ENCODE measurements at regions not wholly inside any gene's neighbourhood (a gene's known extent, or its start where the extent isn't known, plus 50 kb on each side); places are given as distances from the start of the nearest gene placed in this dataset.

DNA sequence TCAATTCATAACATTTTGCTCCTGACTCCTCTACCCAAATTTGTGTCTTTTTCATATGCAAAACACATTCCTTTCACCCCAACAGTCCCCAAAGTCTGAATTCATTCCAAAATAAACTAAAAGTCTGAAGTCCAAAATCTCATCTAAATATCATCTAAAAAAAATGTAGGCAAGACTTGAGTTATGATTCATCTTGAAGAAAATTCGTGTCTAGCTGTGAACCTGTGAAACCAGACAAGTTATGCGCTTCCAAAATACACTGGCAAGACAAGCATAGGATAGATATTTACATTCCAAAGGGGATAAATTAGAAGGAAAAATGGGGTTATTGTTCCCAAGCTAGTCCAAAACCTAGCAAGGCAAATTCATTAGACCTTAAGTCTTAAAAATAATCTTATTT is 1302.0 kb upstream of the GBE1 start:
- no peak overlapping the region for H3K27ac ChIP-seq
- ChIA-PET POLR2A (ENCODE audit: low non-redundant PET) (no interaction called here), CTCF (no interaction called here)
- no peak for DNase-seq (ENCODE audit: low spot score)
- TF ChIP-seq, protein P1, sequence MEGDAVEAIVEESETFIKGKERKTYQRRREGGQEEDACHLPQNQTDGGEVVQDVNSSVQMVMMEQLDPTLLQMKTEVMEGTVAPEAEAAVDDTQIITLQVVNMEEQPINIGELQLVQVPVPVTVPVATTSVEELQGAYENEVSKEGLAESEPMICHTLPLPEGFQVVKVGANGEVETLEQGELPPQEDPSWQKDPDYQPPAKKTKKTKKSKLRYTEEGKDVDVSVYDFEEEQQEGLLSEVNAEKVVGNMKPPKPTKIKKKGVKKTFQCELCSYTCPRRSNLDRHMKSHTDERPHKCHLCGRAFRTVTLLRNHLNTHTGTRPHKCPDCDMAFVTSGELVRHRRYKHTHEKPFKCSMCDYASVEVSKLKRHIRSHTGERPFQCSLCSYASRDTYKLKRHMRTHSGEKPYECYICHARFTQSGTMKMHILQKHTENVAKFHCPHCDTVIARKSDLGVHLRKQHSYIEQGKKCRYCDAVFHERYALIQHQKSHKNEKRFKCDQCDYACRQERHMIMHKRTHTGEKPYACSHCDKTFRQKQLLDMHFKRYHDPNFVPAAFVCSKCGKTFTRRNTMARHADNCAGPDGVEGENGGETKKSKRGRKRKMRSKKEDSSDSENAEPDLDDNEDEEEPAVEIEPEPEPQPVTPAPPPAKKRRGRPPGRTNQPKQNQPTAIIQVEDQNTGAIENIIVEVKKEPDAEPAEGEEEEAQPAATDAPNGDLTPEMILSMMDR (conservative IDR thresholded peaks at IDR 0.05; ENCODE audit: low read depth) = no peak

DNA sequence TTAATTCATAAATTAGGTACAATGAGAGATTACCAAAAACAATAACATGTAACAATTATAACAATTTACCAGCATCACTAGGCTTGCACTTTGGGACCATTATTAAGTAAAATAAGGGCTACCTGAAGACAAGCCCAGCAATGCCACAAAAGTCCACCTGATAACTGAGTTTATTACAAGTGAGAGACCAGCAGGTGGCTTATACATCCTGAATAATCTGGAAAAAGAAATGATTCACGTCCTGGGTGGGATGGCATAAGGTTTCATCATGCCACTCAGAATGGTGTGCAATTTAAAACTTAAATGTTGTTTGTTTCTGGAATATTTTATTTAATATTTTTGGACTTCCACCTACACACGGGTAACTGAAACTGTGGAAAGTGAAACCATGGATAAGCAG is 1287.1 kb upstream of the GBE1 start:
- POLR2A ChIA-PET (ENCODE audit: low non-redundant PET) = no interaction called here
- TF ChIP-seq, protein P1 (conservative IDR thresholded peaks at IDR 0.05; ENCODE audit: low read depth) = no peak
- H3K27ac ChIP-seq = no peak overlapping the region
- no peak for DNase-seq (ENCODE audit: low spot score)
- CTCF ChIA-PET = no interaction called here

DNA sequence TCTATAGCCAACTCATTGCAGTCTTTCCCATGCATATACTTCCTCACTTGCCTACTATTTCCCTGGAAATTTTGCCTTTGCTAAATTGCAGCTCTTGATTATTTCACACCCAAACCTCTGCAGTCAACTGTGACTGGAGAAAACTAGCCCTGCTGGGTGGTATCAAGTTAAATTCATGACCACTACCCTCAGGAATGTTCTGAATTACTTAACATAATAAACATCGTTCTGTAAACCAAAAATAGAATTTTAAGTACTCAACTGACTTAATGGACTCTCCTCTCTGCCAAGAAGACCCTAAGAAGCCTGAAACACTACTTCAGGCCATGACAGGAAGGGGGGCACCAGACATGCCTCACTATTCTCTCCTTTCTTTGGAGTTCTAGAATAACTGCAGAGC is 1278.0 kb upstream of the GBE1 start:
- CTCF ChIA-PET = no interaction called here
- H3K27ac ChIP-seq = no peak overlapping the region
- no peak for DNase-seq (ENCODE audit: low spot score)
- POLR2A ChIA-PET (ENCODE audit: low non-redundant PET) = no interaction called here
- TF ChIP-seq, protein P1 (conservative IDR thresholded peaks at IDR 0.05; ENCODE audit: low read depth) = no peak

DNA sequence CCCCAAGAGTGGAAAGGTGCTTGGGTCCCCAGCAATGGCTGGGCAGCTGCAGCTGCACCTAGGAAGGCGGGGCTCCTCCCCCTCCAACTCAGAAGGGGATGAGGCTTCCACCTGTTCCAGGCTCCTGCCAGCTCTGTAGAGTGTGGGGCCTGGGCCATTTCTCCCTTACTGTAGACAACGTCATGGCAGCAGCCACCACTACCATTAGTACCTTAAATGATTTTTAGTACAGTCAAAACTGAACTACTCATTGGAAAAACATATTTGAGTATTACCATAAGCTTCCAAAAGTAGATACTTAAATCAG is 1274.2 kb upstream of the GBE1 start:
- no peak overlapping the region for H3K27ac ChIP-seq
- ChIA-PET POLR2A (ENCODE audit: low non-redundant PET) (no interaction called here), CTCF (no interaction called here)
- TF ChIP-seq, protein P1 (conservative IDR thresholded peaks at IDR 0.05; ENCODE audit: low read depth) = no peak
- no peak for DNase-seq (ENCODE audit: low spot score)

DNA sequence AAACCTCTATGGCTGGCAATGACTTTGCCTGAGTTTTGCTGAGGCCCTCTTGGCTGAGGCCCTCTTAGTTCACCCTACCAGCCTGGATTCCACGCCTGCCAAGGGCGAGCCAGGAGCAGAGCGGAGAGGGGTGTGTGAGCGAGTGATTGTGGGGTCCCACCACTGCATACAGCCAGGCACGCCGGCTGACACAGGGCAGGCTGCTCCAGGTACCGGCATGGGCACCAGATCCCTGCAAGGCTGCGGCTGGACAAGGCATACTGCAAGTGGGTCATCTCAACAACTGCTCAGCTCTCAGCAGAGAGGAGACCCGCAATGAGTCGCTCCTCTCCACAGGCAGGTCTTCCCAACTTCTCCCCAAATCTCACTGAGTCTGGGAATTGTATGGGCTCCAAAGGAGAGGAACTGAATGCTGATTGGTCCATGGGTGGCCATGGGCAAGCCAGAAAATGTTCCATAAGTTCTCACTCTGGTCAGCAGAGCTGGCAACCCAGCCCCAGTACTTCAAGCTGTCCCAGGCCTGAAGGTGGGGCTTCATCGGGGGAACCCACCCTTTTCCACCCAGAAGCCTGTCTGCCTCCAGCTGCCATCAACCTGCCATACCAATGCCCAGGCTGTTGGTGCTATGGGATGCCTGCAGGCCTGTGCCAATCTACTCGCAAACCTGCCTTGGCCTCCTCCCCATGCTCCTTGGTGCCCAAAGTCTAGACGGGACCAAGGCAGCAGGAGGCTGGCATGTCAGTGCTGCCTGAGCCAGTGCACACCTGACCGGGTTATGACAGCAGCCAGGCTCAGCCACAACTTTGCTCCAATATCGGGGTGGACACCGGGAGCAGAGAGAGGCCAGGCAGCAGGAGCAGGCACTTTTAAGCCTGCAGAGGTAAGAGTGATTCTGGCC is 1273.6 kb upstream of the GBE1 start:
- no peak for DNase-seq (ENCODE audit: low spot score)
- CTCF ChIA-PET = interaction anchor here (0.6 kb wide), 1 partner anchor 234 kb away, joined by 3 read pairs; no protein-coding TSS in a partner anchor
- no peak overlapping the region for H3K27ac ChIP-seq
- TF ChIP-seq, protein P1 (conservative IDR thresholded peaks at IDR 0.05; ENCODE audit: low read depth) = no peak
- POLR2A ChIA-PET (ENCODE audit: low non-redundant PET) = no interaction called here

DNA sequence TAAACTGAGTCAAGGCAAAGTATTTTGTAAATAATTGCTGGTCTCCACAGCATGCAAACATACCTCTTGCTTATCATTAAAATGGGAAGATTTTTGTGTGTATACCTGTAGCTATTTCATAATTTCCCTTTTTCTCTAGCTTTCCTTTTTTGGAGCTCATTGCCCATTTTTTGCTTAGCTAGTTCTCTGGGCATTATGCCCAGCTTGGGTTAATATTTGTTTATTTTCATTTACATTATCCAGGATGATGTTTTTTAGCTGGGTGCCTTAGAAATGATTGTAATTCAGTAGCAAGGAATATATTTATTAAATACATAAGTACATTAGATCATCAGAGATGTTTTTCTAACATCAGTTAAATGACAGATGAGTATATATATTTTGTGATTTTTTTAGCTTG is 1271.7 kb upstream of the GBE1 start:
- H3K27ac ChIP-seq = no peak overlapping the region
- ChIA-PET POLR2A (ENCODE audit: low non-redundant PET) (no interaction called here), CTCF (no interaction called here)
- DNase-seq (ENCODE audit: low spot score) = no peak
- TF ChIP-seq, protein P1 (conservative IDR thresholded peaks at IDR 0.05; ENCODE audit: low read depth) = no peak

Measured in RWPE1 (cell line).